Astrocyte of the cerebellum (primary cell): ENCODE measurements at regions not wholly inside any gene's neighbourhood (a gene's known extent, or its start where the extent isn't known, plus 50 kb on each side); places are given as distances from the start of the nearest gene placed in this dataset.
"Not testable (repeated sequence)": the region's sequence is repeated elsewhere in the genome, so short reads cannot be mapped to it uniquely, and the experiment has no call there.

Experiments
- DNase-seq: peaks from one replicate; pipeline ENCODE4 v3.0.0-alpha.2; 2011; ENCODE audit warnings: low read depth
- H3K4me3 ChIP-seq: 2 replicates; pipeline ENCODE4 v1.5.1; 2011; ENCODE audit warnings: mild to moderate bottlenecking, low read depth, low read length, moderate library complexity
- CTCF ChIP-seq: IDR thresholded peaks from 2 replicates; pipeline ENCODE4 v1.5.1; 2012; ENCODE audit warnings: low read length, low read depth, moderate library complexity, mild to moderate bottlenecking; ENCODE audit errors: missing control alignments
- in situ Hi-C: cut with HindIII; loops from 2 replicates; pipeline ENCODE4 v1.10.0; 2017; ENCODE audit warnings: low sequenced_read_pairs

GRCh38 chr2:49715597-49715996 is 561.3 kb upstream of the FSHR start:
- in situ Hi-C loops: loop anchor here (25.0 kb wide), 1 partner anchor 447 kb away; no protein-coding TSS in a partner anchor
- TF ChIP-seq CTCF: no peak

GRCh38 chr2:49714454-49714853 is 560.1 kb upstream of the FSHR start:
- no peak for DNase-seq
- no peak overlapping the region for H3K4me3 ChIP-seq
- no peak for TF ChIP-seq CTCF
- in situ Hi-C loops: loop anchor here (25.0 kb wide), 1 partner anchor 448 kb away; no protein-coding TSS in a partner anchor

More at GRCh38 chr2:49715597-49715996, 561.3 kb upstream of the FSHR start:
- DNase-seq: no peak
- H3K4me3 ChIP-seq: no peak overlapping the region

GRCh38 chr2:49702740-49703139 is 548.4 kb upstream of the FSHR start:
- no peak for DNase-seq
- TF ChIP-seq CTCF: no peak
- in situ Hi-C loops: loop anchor here (25.0 kb wide), 1 partner anchor 460 kb away; no protein-coding TSS in a partner anchor
- no peak overlapping the region for H3K4me3 ChIP-seq

GRCh38 chr2:49693961-49694360 is 539.6 kb upstream of the FSHR start:
- H3K4me3 ChIP-seq: no peak overlapping the region
- TF ChIP-seq CTCF: no peak
- DNase-seq: no peak
- in situ Hi-C loops: no loop called here

GRCh38 chr2:49692022-49692421 is 537.7 kb upstream of the FSHR start:
- H3K4me3 ChIP-seq, DNase-seq, in situ Hi-C loops: not testable (repeated sequence)

GRCh38 chr2:49687918-49688317 is 533.6 kb upstream of the FSHR start:
- TF ChIP-seq CTCF: peak; percentile 5
- H3K4me3 ChIP-seq: no peak overlapping the region
- no peak for DNase-seq
- in situ Hi-C loops: no loop called here

GRCh38 chr2:49686897-49687442 is 532.7 kb upstream of the FSHR start:
- DNase-seq: no peak
- H3K4me3 ChIP-seq: no peak overlapping the region
- in situ Hi-C loops: no loop called here
- no peak for TF ChIP-seq CTCF
